ENCODE measurements at regions not wholly inside any gene's neighbourhood (a gene's known extent, or its start where the extent isn't known, plus 50 kb on each side); places are given as distances from the start of the nearest gene placed in this dataset.
"Not testable (repeated sequence)": the region's sequence is repeated elsewhere in the genome, so short reads cannot be mapped to it uniquely, and the experiment has no call there.

- not testable (repeated sequence) for H4K8ac ChIP-seq (ENCODE audit: extremely low read depth, insufficient read depth, low read length); H3K4me1 ChIP-seq (replicated peaks in 1 of 4; ENCODE audit: control insufficient read depth in 3 of 4, insufficient read depth in 4 of 4, low read length in 3 of 4); H2BK120ac ChIP-seq (replicated peaks; ENCODE audit: low read depth, low read length); H2AFZ ChIP-seq (ENCODE audit: low read length); H4K5ac ChIP-seq (ENCODE audit: insufficient read length, low read depth, low read length); H3K23me2 ChIP-seq (ENCODE audit: low read depth, low read length); H3K9me3 ChIP-seq (ENCODE audit: insufficient read depth in 2 of 2, low read depth in 1 of 2, low read length in 1 of 2); H3K79me2 ChIP-seq (ENCODE audit: control insufficient read depth in 1 of 2, insufficient read depth in 2 of 2, low read length in 2 of 2); H3K14ac ChIP-seq (ENCODE audit: insufficient read length); H3K4me2 ChIP-seq (ENCODE audit: insufficient read depth in 1 of 2, low read depth in 2 of 2, low read length in 2 of 2); H3K23ac ChIP-seq (ENCODE audit: insufficient read length); H3K56ac ChIP-seq (replicated peaks; ENCODE audit: insufficient read length, low read depth, low read length); H2BK20ac ChIP-seq (ENCODE audit: low read length); H4K91ac ChIP-seq (replicated peaks; ENCODE audit: insufficient read length, low read length); DNase-seq (ENCODE audit: low read depth in 1 of 2, low spot score in 2 of 2); H2AK5ac ChIP-seq (ENCODE audit: low read depth, low read length); H3K4ac ChIP-seq (replicated peaks; ENCODE audit: insufficient read length, low read depth, low read length); H2BK12ac ChIP-seq (ENCODE audit: low read depth, low read length); H4K20me1 ChIP-seq (replicated peaks in 1 of 2; ENCODE audit: control insufficient read depth in 1 of 2, insufficient read depth in 2 of 2, low read length in 2 of 2); H3K18ac ChIP-seq (ENCODE audit: extremely low read depth, low read length); H3K79me1 ChIP-seq (ENCODE audit: low read depth, low read length); FAIRE-seq; H3K27ac ChIP-seq (ENCODE audit: low read depth, low read length); H2BK5ac ChIP-seq (ENCODE audit: low read depth, low read length); H3K36me3 ChIP-seq (ENCODE audit: control insufficient read depth in 2 of 4, insufficient read depth in 4 of 4, low read length in 3 of 4); H3K9ac ChIP-seq (replicated peaks in 1 of 4; ENCODE audit: extremely low read depth in 1 of 4, low read depth in 3 of 4, low read length in 3 of 4); H3K4me3 ChIP-seq (ENCODE audit: extremely low read depth in 1 of 4, insufficient read depth in 2 of 4, low read depth in 3 of 4, low read length in 4 of 4); H3K27me3 ChIP-seq (replicated peaks in 1 of 4; ENCODE audit: control insufficient read depth in 3 of 4, extremely low read depth in 1 of 4, insufficient read depth in 3 of 4, low read length in 3 of 4); H2BK15ac ChIP-seq (ENCODE audit: low read length)
- CTCF ChIA-PET (ENCODE audit: partially characterized antibody), result interaction anchor here (1.3 to 1.4 kb wide), 3 partner anchors 9 to 48 kb away, joined by 3 to 7 read pairs (median 4); no protein-coding TSS in a partner anchor
- WGBS, 2 experiments (ENCODE audit: extremely low coverage in 1 of 2, insufficient coverage in 1 of 2, insufficient read length in 1 of 2, insufficient replicate concordance in 2 of 2, low coverage in 1 of 2, low lambda C conversion rate in 2 of 2, missing lambda C conversion rate in 1 of 2), result 85% methylated on average over 4 of the region's 4 CpGs; no CpG with 5 or more reads in 1 of the 2 experiments
- POLR2A ChIA-PET (ENCODE audit: partially characterized antibody), result interaction anchor here (0.8 kb wide), 1 partner anchor 17 kb away, joined by 3 read pairs; no protein-coding TSS in a partner anchor
Observed at GRCh38 chr3:170800275-170800674, 69.7 kb downstream of the RPL22L1 start.
